HG02571 (cell line): ENCODE measurements at regions not wholly inside any gene's neighbourhood (a gene's known extent, or its start where the extent isn't known, plus 50 kb on each side); places are given as distances from the start of the nearest gene placed in this dataset.
"Not testable (repeated sequence)": the region's sequence is repeated elsewhere in the genome, so short reads cannot be mapped to it uniquely, and the experiment has no call there.

Experiments used
- ATAC-seq: cut with Tn5 transposase; IDR thresholded peaks from one replicate; pipeline ENCODE4 v1.9.1; 2021; ENCODE audit warnings: mild to moderate bottlenecking, moderate library complexity; ENCODE audit not compliant: unreplicated experiment

DNA sequence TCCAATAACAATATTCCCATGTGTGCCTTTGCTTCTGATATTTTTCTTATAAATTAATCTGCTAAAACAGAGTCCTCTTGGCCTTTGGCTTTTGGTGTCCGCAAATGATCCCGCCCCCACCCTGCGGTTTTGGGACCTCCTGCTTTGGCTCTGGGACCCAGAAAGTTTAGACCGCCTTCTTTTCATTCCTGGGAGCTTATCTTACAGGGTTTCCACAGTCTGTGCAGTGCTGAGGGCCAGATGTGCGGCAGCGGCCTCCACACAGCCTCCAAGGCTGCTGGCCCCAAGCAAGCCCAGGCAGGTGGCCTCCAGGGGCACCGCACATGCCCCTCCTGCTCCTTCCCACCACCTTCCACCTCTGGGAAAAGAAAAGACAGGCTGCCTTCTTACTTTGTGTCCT lies 191.5 kb downstream of the ERCC6L2 start:
- no peak for ATAC-seq

DNA sequence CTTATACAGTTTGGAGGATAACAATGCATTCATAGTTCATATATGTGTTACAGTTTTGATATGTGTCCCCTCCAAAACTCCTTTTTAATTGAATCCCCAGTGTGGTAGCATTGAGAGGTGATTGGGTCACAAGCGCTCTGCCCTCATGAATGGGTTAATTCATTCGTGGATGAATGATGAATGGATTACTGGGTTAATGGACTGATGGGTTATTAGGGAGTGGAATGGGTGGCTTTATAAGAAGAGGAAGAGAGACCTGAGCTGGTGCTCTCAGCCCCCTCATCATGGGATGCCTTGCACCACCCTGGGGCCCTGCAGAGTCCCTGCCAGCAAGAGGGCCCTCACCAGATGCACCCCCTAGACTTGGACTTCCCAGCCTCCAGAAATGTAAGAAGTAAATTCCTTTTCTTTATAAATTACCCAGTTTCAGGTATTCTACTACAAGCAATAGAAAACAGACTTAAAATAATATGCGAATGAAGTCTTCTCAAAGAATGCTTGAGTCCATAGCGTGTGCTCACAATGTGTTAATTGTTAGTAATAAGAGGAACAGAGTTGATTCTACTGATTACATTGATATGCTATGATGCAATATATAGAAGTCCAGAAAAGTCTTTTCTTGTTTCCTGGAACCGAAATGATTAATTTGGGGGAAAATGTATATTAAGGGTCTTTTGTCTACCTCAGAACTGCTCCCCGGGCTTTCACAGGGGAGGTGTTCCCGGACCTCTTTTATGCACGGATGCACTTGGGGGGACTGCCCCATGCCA lies 190.2 kb downstream of the ERCC6L2 start:
- no peak for ATAC-seq

DNA sequence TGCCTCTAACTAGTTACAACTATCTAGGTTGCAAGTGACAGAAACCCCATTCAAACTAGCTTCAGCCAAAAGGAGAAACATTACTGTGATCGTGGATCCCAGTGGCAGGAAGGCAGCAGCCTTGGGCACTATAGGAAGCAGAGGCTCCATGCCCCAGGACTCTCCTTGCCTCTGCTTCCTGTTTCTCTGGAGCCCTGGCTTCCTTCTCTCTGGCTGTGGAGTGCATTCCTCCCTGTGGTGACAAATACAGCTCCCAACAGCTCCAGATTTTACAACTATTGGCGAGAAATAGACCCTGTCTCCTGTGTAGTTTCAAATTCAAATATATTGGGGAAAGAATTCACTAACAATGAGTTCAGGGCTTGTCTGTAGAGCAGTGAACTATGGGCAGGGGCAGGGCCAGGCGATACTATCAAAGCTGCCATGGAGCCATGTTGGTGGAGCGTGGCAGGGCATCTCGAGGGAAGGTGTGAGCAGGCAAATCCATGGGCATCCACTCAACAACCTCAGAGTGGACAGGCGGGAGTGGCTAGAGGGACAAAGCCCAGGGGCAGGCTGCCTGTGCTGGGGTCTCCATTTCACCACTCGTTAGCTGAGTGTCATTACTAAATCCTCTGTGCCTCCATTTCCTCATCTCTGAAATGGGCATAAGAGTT lies 189.5 kb downstream of the ERCC6L2 start:
- ATAC-seq, result no peak

- ATAC-seq, result no peak
These were observed 187.4 kb downstream of the ERCC6L2 start for GRCh38 chr9:96062854-96063253.

DNA sequence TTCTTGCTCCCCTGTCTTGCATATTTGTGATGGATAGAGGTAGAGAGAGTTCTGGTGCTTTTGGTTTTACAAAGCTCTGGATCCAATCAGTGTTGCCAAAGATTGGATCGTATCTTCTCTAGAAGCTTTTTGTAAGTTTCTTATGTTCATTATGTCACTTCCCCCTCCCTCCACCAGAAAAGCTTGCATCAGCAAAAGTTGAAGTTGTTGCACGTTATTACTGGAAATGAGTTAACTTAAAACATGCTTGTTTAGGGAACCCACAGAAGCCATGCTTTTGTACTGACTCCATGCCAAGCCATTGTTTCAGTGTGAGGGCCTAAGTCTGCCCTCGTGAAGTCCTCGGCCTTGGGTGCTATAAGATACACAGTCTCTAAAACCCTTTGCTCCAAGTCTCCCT lies 186.5 kb downstream of the ERCC6L2 start:
- ATAC-seq, result no peak

DNA sequence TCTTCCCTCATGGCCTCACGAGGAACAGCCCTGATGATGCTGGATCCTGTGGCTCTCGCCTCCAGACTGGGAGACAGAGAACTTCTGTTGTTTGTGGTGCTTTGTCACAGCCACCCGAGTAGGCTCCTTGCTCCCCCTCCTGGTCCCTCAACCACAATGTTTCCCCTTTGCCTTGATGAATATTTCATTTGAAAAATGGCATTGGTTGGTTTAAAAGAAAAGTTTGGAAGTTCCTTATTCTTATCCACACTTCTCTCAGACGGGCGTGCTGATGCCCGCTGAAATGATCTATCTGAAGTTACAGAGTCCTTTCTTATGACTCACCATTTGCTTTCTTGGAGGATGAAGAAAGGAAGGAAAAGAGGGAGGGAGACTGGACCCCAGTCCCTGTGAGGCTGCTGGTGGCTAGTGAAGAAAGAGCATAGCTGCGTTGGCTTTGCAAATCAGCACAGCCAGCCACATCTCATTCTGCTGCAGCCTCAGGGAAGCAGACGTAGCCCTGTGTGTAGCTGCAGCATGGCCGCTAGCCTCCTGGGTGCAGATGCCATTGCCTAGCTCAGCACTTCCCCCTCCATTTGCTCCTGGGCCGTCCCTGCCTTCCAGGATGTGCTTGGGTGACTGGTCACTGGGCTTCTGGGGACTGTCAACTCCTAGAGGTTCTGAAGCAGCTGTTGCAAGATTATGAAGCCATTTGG lies 185.9 kb downstream of the ERCC6L2 start:
- no peak for ATAC-seq

DNA sequence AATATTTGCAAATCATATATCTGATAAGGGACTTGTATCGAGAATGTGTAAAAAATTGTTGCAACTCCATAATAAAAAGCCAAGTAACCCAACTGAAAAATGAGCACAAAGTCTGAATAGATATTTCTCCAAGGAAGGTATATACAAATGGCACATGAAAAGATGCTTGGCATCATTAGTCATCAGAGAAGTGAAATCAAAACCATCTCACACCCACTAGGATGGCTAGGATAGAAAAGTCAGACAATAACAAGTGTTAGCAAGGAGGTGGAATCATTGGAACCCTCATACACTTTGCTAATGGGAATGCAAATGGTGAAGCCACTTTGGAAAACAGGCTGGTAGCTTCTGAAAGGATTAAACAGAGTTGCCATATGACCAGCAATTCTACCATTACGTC lies 182.7 kb downstream of the ERCC6L2 start:
- ATAC-seq, result no peak

DNA sequence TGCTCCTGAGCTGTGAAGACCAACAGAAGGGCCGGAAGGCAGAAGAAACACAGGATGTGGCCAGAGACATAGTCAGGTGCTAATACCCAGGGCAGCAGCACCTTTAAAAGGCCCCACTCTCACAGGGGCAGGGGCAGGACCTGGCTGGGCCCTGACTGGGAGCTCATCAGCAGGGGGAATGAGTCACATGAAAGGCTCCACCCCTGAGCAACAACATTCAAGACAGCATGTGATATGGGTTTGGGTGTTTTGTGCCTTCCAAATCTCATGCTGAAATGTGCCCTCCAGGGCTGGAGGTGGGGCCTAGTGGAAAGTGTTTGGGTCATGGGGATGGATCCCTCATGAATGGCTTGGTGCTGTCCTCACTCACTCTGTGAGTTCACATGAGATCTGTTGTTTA lies 181.7 kb downstream of the ERCC6L2 start:
- no peak for ATAC-seq

GRCh38 chr9:96056226-96056625 lies 180.7 kb downstream of the ERCC6L2 start:
- no peak for ATAC-seq

DNA sequence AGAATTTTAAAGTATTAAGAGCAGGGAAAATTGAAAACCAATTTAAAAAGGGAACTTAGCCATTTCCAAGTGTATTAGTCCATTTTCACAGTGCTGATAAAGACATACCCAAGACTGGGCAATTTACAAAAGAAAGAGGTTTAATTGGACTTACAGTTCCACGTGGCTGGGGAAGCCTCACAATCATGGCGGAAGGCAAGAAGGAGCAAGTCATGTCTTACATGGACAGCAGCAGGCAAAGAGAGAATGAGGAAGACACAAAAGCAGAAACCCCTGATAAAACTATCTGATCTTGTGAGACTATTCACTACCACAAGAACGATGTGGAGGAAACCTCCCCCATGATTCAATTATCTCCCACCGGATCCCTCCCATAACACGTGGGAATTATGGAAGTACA lies 178.8 kb downstream of the ERCC6L2 start:
- not testable (repeated sequence) for ATAC-seq

- no peak for ATAC-seq
These were observed 177.2 kb downstream of the ERCC6L2 start for GRCh38 chr9:96052686-96053085.

DNA sequence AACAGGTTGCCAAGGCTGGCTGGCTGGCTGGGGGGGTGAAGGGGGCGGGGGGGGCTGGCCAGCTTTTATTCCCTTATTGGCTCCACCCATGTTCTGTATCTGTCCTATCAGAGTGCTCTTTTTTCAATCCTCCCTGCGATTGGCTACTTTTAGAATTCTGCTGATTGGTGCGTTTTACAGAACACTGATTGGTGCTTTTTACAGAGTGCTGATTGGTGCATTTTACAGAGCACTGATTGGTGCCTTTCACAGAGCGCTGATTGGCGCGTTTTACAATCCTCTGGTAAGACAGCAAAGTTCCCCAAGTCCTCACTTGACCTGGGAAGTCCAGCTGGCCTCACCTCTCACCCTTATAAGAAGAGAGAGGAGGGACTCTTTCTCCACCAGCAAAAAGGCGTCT lies 175.9 kb downstream of the ERCC6L2 start:
- no peak for ATAC-seq

DNA sequence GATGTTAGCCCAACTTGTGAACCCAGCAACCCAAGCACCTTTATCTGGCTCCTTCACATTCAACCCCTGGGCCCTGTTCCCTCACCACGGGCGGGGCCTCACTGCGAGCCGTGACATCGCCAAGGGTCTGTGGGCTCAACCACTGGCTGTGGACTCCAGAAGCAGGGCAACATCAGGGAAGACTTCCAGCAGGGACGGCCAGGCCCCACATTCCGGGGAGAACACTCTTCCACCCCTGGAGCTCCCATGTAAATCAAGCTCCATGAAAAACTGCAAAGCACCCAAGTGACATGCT lies 175.3 kb downstream of the ERCC6L2 start:
- ATAC-seq, result no peak

DNA sequence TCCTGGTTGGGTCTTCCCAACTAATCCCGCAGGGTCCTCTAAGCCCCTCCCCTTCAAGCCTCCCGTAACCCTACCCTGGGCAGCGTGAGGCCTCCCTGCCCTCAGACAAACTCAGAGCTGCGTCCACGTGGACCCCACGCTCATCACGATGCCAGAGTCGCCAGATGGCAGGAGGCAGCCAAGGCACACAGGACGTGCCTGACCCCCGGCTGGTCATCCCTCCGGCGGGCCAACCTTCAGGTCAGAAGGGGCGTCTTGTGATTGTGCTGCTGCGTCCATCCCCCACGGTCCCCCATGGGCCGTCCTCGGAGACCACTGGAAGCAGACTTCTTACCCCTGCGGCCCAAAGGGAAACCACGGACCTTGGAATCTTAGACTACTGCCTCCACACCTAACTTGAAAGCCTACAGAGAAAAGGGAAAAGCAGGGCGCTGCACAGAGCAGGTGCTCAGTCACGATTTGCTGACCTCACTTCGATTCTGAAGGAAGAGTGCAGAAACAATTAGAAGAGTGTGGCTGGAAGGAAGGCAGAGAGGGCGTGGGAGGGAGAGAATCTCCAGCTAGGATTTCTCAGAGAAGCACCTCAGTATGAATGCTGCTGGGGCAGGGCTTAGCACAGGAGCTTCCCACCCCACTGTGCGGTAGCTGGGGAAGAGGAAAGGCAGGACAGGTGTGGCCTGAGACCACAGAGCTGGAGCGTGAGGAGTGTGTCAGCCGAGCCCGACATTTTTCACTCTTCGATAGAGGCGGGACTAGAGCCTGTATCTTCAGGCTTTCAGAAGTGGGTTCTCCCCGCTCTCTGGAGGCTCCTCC lies 174.8 kb downstream of the ERCC6L2 start:
- no peak for ATAC-seq

GRCh38 chr9:96048956-96049831 lies 173.7 kb downstream of the ERCC6L2 start:
- ATAC-seq, result no peak

GRCh38 chr9:96048104-96048955 lies 172.8 kb downstream of the ERCC6L2 start:
- ATAC-seq, result no peak

GRCh38 chr9:96047741-96048103 lies 172.2 kb downstream of the ERCC6L2 start:
- ATAC-seq, result no peak

GRCh38 chr9:96047116-96047639 lies 171.7 kb downstream of the ERCC6L2 start:
- ATAC-seq, result no peak

DNA sequence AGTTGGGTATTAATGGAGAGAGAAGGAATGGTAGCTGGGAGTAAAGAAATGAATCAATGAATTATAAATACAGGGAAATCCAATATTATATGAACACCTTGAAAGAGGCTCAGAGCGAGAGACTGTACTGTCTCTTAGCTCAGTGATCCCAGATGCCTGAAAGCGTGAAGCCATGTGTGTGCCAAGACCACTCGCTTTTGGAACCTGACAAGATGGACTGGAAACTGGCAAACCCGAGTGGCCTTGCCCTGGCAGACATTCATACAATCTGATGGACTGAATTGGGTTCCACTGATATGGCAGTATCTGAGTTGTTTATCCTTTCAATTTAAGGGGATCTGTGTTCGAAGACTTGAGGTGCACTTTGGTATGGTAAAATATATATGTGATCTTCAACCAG lies 170.3 kb downstream of the ERCC6L2 start:
- ATAC-seq, result no peak
